ENCODE measurements at regions not wholly inside any gene's neighbourhood (a gene's known extent, or its start where the extent isn't known, plus 50 kb on each side); places are given as distances from the start of the nearest gene placed in this dataset.

DNA sequence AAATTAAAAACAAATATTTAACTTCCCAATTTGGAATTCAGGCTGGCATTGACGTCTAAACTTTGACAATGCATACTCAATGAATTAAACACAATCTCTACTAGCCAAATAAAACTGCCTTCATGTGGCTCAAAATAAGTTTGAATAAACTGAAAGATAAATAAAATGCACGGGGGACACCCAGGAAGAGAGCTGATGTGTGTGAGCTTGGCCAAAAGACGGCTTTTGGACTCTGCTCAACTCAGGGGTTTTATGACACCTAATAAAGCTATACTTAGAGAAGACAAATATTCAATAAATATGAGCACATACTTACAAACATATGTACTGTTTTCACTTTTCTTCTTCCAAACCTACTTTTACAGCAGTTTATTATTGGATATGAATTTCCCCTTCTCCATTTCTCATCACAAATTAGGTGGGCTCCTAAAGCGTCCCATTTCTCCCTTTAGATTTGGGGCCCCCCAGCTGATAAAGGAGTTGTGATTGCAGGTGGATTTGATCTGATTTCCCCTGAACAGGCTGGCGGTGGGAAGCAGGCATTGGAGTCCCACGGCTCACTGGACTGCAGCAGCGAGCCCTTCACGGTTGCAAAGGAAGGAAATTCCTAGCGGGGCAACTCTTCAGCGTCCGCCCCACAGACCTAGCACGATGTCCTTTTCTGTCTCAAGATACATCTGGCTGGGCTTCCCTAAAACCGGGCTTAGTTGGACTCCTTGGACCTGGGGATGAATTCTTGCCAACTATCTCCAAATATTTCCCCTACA lies 79.6 kb downstream of the INSIG1 start:
- Histone ChIP-seq H3K4me3 (no peak overlapping the region), H3K27ac (ENCODE audit: low read depth in 1 of 2, low read length in 1 of 2) (no peak overlapping the region), H3K9me3 (ENCODE audit: control insufficient read depth in 4 of 4, insufficient read depth in 3 of 4, low read length in 3 of 4) (peaks cover 0 to 3% (median 0%) of the 10 kb centered on the region in 4 donors), H3K4me1 (ENCODE audit: control insufficient read depth in 5 of 5, insufficient read depth in 5 of 5, low read length in 5 of 5) (peaks cover 0 to 54% (median 12%) of the 10 kb centered on the region in 5 donors), H3K36me3 (ENCODE audit: control insufficient read depth in 4 of 4, insufficient read depth in 4 of 4, low read length in 4 of 4) (no peaks in the 10 kb centered on the region), H3K9ac (ENCODE audit: insufficient read depth in 1 of 2, low read length in 2 of 2) (no peak overlapping the region), H3K27me3 (ENCODE audit: control insufficient read depth in 3 of 3, insufficient read depth in 3 of 3, low read length in 2 of 3) (peaks cover 3 to 93% (median 88%) of the 10 kb centered on the region in 3 donors)
- peak in 1 of 3 donors; percentile 8 for DNase-seq
- no peak for TF ChIP-seq CTCF (IDR thresholded peaks at IDR 0.05; ENCODE audit: control extremely low read depth, extremely low read depth)
- no peak for ATAC-seq (ENCODE audit: insufficient read depth, low FRiP score)
- WGBS, 2 donors: 6 to 7% methylated on average over 13 of the region's 13 CpGs

DNA sequence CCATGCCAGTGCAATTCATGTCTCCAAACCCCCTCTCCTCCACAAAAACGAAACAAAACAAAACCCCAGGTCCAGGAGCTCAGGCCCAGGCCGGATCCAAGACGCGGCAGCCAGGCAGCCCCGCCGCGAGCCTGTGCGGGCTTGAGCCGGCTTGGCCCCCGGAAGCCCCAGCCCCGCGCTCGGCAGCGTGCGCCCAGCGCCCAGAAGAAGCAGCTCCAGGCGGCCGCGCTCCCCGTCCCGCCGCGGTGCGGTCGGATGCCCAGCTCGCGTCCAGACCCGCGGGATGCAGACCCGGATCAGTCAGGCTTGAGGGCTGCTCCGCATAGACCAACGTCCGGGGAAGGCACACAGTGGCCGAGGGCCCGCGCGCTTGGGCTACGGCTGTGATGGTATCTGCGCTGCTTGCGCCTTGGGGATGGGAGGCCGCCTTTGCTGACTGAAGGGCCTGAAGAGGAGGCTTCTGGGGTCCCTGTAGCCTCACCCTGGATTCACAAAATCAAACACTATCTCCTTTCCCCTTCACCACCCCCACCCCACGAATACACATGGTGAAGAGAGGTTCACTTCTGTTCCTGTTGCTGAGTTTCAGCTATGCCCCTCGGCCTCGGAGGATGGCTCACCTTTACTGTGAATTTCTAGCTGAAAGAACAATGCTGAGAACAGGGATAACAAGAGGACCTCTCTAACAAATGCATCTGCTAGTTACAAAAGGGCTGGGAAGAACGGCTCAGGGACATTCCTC lies 79.9 kb upstream of the EN2 start:
- H3K4me3 ChIP-seq: no peak overlapping the region
- WGBS, 2 donors: 2 to 3% methylated on average over 43 to 45 of the region's 45 CpGs
- H3K27me3 ChIP-seq (ENCODE audit: control insufficient read depth in 3 of 3, insufficient read depth in 3 of 3, low read length in 2 of 3): peaks cover 0 to 94% (median 90%) of the 10 kb centered on the region in 3 donors
- ATAC-seq (ENCODE audit: insufficient read depth, low FRiP score) (no peak), DNase-seq (peak; percentile 65 to 75 (median 72))
- TF ChIP-seq CTCF (IDR thresholded peaks at IDR 0.05; ENCODE audit: control extremely low read depth, extremely low read depth): no peak
- no peak overlapping the region for H3K9ac ChIP-seq (ENCODE audit: insufficient read depth in 1 of 2, low read length in 2 of 2)
- peaks cover 0 to 3% (median 0%) of the 10 kb centered on the region in 4 donors for H3K9me3 ChIP-seq (ENCODE audit: control insufficient read depth in 4 of 4, insufficient read depth in 3 of 4, low read length in 3 of 4)
- no peak overlapping the region for H3K27ac ChIP-seq (ENCODE audit: low read depth in 1 of 2, low read length in 1 of 2)
- peaks cover 0 to 53% (median 12%) of the 10 kb centered on the region in 5 donors for H3K4me1 ChIP-seq (ENCODE audit: control insufficient read depth in 5 of 5, insufficient read depth in 5 of 5, low read length in 5 of 5)
- no peaks in the 10 kb centered on the region for H3K36me3 ChIP-seq (ENCODE audit: control insufficient read depth in 4 of 4, insufficient read depth in 4 of 4, low read length in 4 of 4)

DNA sequence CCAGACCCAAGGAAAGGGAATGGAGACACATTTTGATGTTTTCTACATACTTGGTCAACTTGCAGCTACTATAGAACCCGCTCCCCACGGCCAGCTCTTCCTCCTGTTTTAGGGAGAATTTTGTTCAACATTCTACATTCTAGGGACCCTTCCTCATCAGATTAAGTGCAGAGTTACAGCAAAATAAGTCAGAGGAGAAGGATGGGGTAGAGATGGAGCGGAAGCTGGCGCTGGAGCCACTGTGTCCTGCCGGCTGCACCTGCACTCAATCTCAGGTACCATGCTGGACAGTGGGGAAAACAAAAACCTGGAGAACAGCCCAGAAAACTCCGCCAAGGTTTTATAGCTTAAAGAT lies 79.4 kb upstream of the EN2 start:
- no peak for ATAC-seq (ENCODE audit: insufficient read depth, low FRiP score)
- H3K4me1 ChIP-seq (ENCODE audit: control insufficient read depth in 5 of 5, insufficient read depth in 5 of 5, low read length in 5 of 5): peaks cover 0 to 49% (median 12%) of the 10 kb centered on the region in 5 donors
- peaks cover 0 to 94% (median 90%) of the 10 kb centered on the region in 3 donors for H3K27me3 ChIP-seq (ENCODE audit: control insufficient read depth in 3 of 3, insufficient read depth in 3 of 3, low read length in 2 of 3)
- DNase-seq: no peak
- H3K9me3 ChIP-seq (ENCODE audit: control insufficient read depth in 4 of 4, insufficient read depth in 3 of 4, low read length in 3 of 4): peaks cover 0 to 3% (median 0%) of the 10 kb centered on the region in 4 donors
- H3K36me3 ChIP-seq (ENCODE audit: control insufficient read depth in 4 of 4, insufficient read depth in 4 of 4, low read length in 4 of 4): no peaks in the 10 kb centered on the region
- H3K4me3 ChIP-seq: no peak overlapping the region
- no peak overlapping the region for H3K9ac ChIP-seq (ENCODE audit: insufficient read depth in 1 of 2, low read length in 2 of 2)
- WGBS, 2 donors: 15% methylated on average over 6 of the region's 6 CpGs
- no peak overlapping the region for H3K27ac ChIP-seq (ENCODE audit: low read depth in 1 of 2, low read length in 1 of 2)
- no peak for TF ChIP-seq CTCF (IDR thresholded peaks at IDR 0.05; ENCODE audit: control extremely low read depth, extremely low read depth)

Data from lung (tissue), 11 donors.